SK-N-SH (cell line): ENCODE measurements at regions not wholly inside any gene's neighbourhood (a gene's known extent, or its start where the extent isn't known, plus 50 kb on each side); places are given as distances from the start of the nearest gene placed in this dataset.

ENCODE experiments used
- CTCF ChIA-PET: fragments of 300-600, 350-600 bp; formaldehyde crosslinking; extraction: SDS; loops from one replicate; lab custom pipeline; 2021; lab: Yijun Ruan, JAX
- POLR2A ChIA-PET: fragments of 350-600 bp; sonication (Branson Sonifier 250); formaldehyde crosslinking; extraction: SDS; loops from one replicate; lab custom pipeline; 2020; ENCODE audit warnings: antibody characterized with exemption, inconsistent platforms; lab: Yijun Ruan, JAX
- DNase-seq: peaks from one replicate; pipeline ENCODE4 v3.0.0; 2012
- H2AFZ ChIP-seq: fragments of 200-600 bp; sonication (generic); 2 replicates; pipeline ENCODE4 v1.8.1; 2016; ENCODE audit warnings: antibody characterized with exemption, mild to moderate bottlenecking, low read depth
- H3F3A ChIP-seq: fragments of 200-600 bp; sonication (generic); replicated peaks from 2 replicates; pipeline ENCODE3; 2016; ENCODE audit warnings: antibody characterized with exemption, mild to moderate bottlenecking; ENCODE audit not compliant: insufficient read depth
- H3K27ac ChIP-seq, 2 experiments: fragments of 200-500 bp in 1 of 2; fragments of 200-600 bp in 1 of 2; sonication (Bioruptor generic) in 1 of 2; sonication (generic), shearing (Covaris generic) in 1 of 2; 2 replicates each; pipeline versions ENCODE4 v1.5.1 to v1.6.1; 2014 to 2016; ENCODE audit warnings: low read depth in 2 of 2, inconsistent platforms in 1 of 2, low read length in 1 of 2, mild to moderate bottlenecking in 1 of 2, mixed read lengths in 1 of 2
- H3K27me3 ChIP-seq: fragments of 200-600 bp; sonication (generic), shearing (Covaris generic); 2 replicates; pipeline ENCODE4 v1.6.1; 2016; ENCODE audit warnings: mixed run types; ENCODE audit not compliant: insufficient read depth
- H3K36me3 ChIP-seq, 2 experiments: fragments of 200-500 bp in 1 of 2; fragments of 200-600 bp in 1 of 2; sonication (Bioruptor generic) in 1 of 2; sonication (generic) in 1 of 2; replicated peaks in 1 of 2; 2 replicates each; pipeline versions ENCODE3 to v1.5.1; 2014 to 2016; ENCODE audit warnings: low read length in 1 of 2, mild to moderate bottlenecking in 1 of 2; ENCODE audit not compliant: insufficient read depth in 2 of 2, control insufficient read depth in 1 of 2
- H3K4me1 ChIP-seq, 2 experiments: fragments of 200-500 bp in 1 of 2; fragments of 200-600 bp in 1 of 2; sonication (Bioruptor generic) in 1 of 2; sonication (generic), shearing (Covaris generic) in 1 of 2; 2 replicates each; pipeline versions ENCODE4 v1.5.1 to v1.6.1; 2014 to 2016; ENCODE audit warnings: low read depth in 1 of 2, low read length in 1 of 2, mixed run types in 1 of 2; ENCODE audit not compliant: insufficient read depth in 2 of 2, control insufficient read depth in 1 of 2
- H3K4me2 ChIP-seq: fragments of 200-600 bp; sonication (generic), shearing (Covaris generic); 2 replicates; pipeline ENCODE4 v1.6.1; 2017; ENCODE audit warnings: mixed run types
- H3K4me3 ChIP-seq, 2 experiments: fragments of 200-500 bp in 1 of 2; fragments of 200-600 bp in 1 of 2; sonication (Bioruptor generic) in 1 of 2; sonication (generic), shearing (Covaris generic) in 1 of 2; 2 replicates each; pipeline versions ENCODE4 v1.5.1 to v1.8.1; 2014 to 2016; ENCODE audit warnings: low read depth in 2 of 2, inconsistent platforms in 1 of 2, low read length in 1 of 2, mild to moderate bottlenecking in 1 of 2, mixed read lengths in 1 of 2, moderate library complexity in 1 of 2
- H3K79me2 ChIP-seq: fragments of 200-600 bp; sonication (generic); 2 replicates; pipeline ENCODE4 v1.8.1; 2017; ENCODE audit warnings: mild to moderate bottlenecking; ENCODE audit not compliant: insufficient read depth
- H3K9ac ChIP-seq: fragments of 200-600 bp; sonication (generic); 2 replicates; pipeline ENCODE4 v1.6.1; 2017; ENCODE audit warnings: mixed run types
- H3K9me2 ChIP-seq: fragments of 200-600 bp; sonication (generic); 2 replicates; pipeline ENCODE4 v1.6.1; 2017; ENCODE audit warnings: mixed run types
- H3K9me3 ChIP-seq: fragments of 200-600 bp; sonication (generic); 2 replicates; pipeline ENCODE4 v1.6.1; 2017; ENCODE audit warnings: mixed run types, mild to moderate bottlenecking, moderate library complexity
- H4K20me1 ChIP-seq: fragments of 200-600 bp; sonication (generic); 2 replicates; pipeline ENCODE4 v1.6.1; 2017; ENCODE audit warnings: mild to moderate bottlenecking, mixed run types; ENCODE audit not compliant: insufficient read depth
- FOSL2 ChIP-seq: IDR thresholded peaks from 2 replicates; pipeline ENCODE4 v1.4.0; 2012; ENCODE audit warnings: low read depth, mild to moderate bottlenecking, moderate library complexity, borderline replicate concordance
- FOXJ3 ChIP-seq: sonication (generic); formaldehyde crosslinking; IDR thresholded peaks from 2 replicates; pipeline ENCODE4 v1.5.1; 2020; ENCODE audit warnings: mild to moderate bottlenecking, missing genetic modification reagents
- GABPA ChIP-seq: IDR thresholded peaks from 2 replicates; pipeline ENCODE4 v1.4.0; 2012; ENCODE audit warnings: low read depth, mild to moderate bottlenecking
- JUND ChIP-seq: IDR thresholded peaks from 2 replicates; pipeline ENCODE4 v1.4.0; 2012
- MEF2A ChIP-seq: IDR thresholded peaks from 2 replicates; pipeline ENCODE4 v1.4.0; 2012; ENCODE audit warnings: low read depth, borderline replicate concordance
- MXI1 ChIP-seq: IDR thresholded peaks from 2 replicates; pipeline ENCODE4 v1.6.1; 2012; ENCODE audit warnings: mild to moderate bottlenecking, low read depth, low read length, improper control_type of control experiment
- RCOR1 ChIP-seq: fragments of 150-350 bp; IDR thresholded peaks from 2 replicates; pipeline ENCODE4 v1.6.1; 2017; ENCODE audit warnings: antibody characterized with exemption, low read length
- RFX5 ChIP-seq: IDR thresholded peaks from 2 replicates; pipeline ENCODE4 v1.6.1; 2012; ENCODE audit warnings: mild to moderate bottlenecking, improper control_type of control experiment, low read length
- SIN3A ChIP-seq: IDR thresholded peaks from 2 replicates; pipeline ENCODE4 v1.6.1; 2012; ENCODE audit warnings: low read depth, mild to moderate bottlenecking, low read length, moderate library complexity, borderline replicate concordance
- SMC3 ChIP-seq: IDR thresholded peaks from 2 replicates; pipeline ENCODE4 v1.6.1; 2012; ENCODE audit warnings: low read depth, low read length, improper control_type of control experiment
- TAF1 ChIP-seq: IDR thresholded peaks from 2 replicates; pipeline ENCODE4 v1.6.1; 2012; ENCODE audit warnings: low read depth, mild to moderate bottlenecking, low read length, moderate library complexity, borderline replicate concordance
- TEAD4 ChIP-seq: IDR thresholded peaks from 2 replicates; pipeline ENCODE4 v1.4.0; 2012; ENCODE audit warnings: mild to moderate bottlenecking, borderline replicate concordance; ENCODE audit not compliant: insufficient read depth
- USF1 ChIP-seq: IDR thresholded peaks from 2 replicates; pipeline ENCODE4 v1.4.0; 2012; ENCODE audit warnings: low read depth, borderline replicate concordance
- YY1 ChIP-seq: IDR thresholded peaks from 2 replicates; pipeline ENCODE4 v1.4.0; 2012; ENCODE audit warnings: low read depth, mild to moderate bottlenecking
- WGBS: methylation state at CpG from one replicate; pipeline ENCODE4 v1.1.6; 2017; ENCODE audit warnings: low lambda C conversion rate; 5-methylcytosine and 5-hydroxymethylcytosine counted together
- TF ChIP-seq, protein P1 (sequence below): IDR thresholded peaks from 2 replicates; pipeline ENCODE4 v1.4.0; 2012; ENCODE audit warnings: low read depth, borderline replicate concordance
- TF ChIP-seq, protein P2 (sequence below): fragments of 200-600 bp; sonication (generic); IDR thresholded peaks from 2 replicates; pipeline ENCODE4 v1.6.1; 2017; ENCODE audit warnings: antibody characterized with exemption, mild to moderate bottlenecking, moderate library complexity

DNA sequence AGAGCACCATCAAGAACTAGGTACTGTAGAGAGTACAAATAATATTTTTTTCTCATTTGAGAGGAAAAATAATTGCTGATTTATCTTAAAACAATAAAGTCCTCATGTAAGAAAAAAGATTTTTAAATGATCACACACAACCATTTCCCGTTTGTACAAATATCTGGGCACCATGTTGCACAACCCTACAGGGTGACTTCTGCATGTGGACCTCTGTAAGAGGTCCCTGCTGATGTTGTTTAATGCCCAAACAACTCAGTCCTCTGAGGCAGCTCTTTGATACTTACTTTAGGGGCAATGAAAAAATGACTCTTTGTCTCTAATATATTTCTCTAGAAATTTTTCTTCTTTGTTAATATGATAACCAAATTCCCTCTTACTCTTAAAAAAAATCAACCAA lies 168.1 kb upstream of the SATB1 start:
- ChIA-PET POLR2A (no interaction called here), CTCF (no interaction called here)
- Histone ChIP-seq H2AFZ (no peak overlapping the region), H3K4me1 (no peaks in the 10 kb centered on the region), H3K9me2 (no peaks in the 10 kb centered on the region), H3K9me3 (no peaks in the 10 kb centered on the region), H3K4me3 (no peak overlapping the region), H3K27ac (no peak overlapping the region), H3F3A (no peaks in the 10 kb centered on the region), H3K27me3 (no peaks in the 10 kb centered on the region), H3K9ac (no peak overlapping the region), H3K79me2 (no peaks in the 10 kb centered on the region), H3K36me3 (no peaks in the 10 kb centered on the region), H4K20me1 (no peaks in the 10 kb centered on the region), H3K4me2 (no peak overlapping the region)
- no peak for DNase-seq
- WGBS: 19% methylated on average over 1 of the region's 1 CpG
- TF ChIP-seq RCOR1 (no peak), FOSL2 (no peak)

DNA sequence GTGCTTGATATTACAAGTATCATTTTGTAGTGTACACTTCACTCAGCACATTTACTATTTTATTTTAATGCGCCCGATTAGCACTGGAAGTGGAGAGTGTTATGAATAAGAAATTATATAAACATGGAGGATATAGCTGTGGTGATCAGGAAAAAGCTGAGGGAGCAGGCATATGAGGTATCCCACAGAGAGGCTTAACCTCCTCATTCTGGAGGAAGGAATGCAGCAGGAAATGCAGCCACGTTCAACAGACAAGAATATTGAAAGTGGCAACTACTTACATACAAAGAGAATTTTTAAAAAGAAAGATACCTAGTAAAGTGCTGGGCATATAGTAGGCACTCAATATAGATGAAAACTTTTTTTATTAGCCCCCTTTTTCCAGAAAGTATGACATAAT lies 166.0 kb upstream of the SATB1 start:
- Histone ChIP-seq H3K27me3 (no peaks in the 10 kb centered on the region), H4K20me1 (no peaks in the 10 kb centered on the region), H3K36me3 (no peaks in the 10 kb centered on the region), H2AFZ (no peak overlapping the region), H3K9me2 (no peaks in the 10 kb centered on the region), H3K4me1 (no peaks in the 10 kb centered on the region), H3F3A (no peaks in the 10 kb centered on the region), H3K4me3 (no peak overlapping the region), H3K27ac (no peak overlapping the region), H3K4me2 (no peak overlapping the region), H3K9ac (no peak overlapping the region), H3K9me3 (no peaks in the 10 kb centered on the region), H3K79me2 (no peaks in the 10 kb centered on the region)
- CTCF ChIA-PET: no interaction called here
- TF ChIP-seq TEAD4 (no peak), USF1 (no peak), YY1 (no peak), MEF2A (no peak), SIN3A (no peak), RCOR1 (no peak), GABPA (no peak), TAF1 (no peak), RFX5 (no peak), JUND (no peak), FOXJ3 (CRISPR knock-in tag) (no peak), SMC3 (no peak), MXI1 (no peak)
- TF ChIP-seq, protein P1, sequence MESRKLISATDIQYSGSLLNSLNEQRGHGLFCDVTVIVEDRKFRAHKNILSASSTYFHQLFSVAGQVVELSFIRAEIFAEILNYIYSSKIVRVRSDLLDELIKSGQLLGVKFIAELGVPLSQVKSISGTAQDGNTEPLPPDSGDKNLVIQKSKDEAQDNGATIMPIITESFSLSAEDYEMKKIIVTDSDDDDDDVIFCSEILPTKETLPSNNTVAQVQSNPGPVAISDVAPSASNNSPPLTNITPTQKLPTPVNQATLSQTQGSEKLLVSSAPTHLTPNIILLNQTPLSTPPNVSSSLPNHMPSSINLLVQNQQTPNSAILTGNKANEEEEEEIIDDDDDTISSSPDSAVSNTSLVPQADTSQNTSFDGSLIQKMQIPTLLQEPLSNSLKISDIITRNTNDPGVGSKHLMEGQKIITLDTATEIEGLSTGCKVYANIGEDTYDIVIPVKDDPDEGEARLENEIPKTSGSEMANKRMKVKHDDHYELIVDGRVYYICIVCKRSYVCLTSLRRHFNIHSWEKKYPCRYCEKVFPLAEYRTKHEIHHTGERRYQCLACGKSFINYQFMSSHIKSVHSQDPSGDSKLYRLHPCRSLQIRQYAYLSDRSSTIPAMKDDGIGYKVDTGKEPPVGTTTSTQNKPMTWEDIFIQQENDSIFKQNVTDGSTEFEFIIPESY: no peak
- TF ChIP-seq, protein P2, sequence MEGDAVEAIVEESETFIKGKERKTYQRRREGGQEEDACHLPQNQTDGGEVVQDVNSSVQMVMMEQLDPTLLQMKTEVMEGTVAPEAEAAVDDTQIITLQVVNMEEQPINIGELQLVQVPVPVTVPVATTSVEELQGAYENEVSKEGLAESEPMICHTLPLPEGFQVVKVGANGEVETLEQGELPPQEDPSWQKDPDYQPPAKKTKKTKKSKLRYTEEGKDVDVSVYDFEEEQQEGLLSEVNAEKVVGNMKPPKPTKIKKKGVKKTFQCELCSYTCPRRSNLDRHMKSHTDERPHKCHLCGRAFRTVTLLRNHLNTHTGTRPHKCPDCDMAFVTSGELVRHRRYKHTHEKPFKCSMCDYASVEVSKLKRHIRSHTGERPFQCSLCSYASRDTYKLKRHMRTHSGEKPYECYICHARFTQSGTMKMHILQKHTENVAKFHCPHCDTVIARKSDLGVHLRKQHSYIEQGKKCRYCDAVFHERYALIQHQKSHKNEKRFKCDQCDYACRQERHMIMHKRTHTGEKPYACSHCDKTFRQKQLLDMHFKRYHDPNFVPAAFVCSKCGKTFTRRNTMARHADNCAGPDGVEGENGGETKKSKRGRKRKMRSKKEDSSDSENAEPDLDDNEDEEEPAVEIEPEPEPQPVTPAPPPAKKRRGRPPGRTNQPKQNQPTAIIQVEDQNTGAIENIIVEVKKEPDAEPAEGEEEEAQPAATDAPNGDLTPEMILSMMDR: no peak
- DNase-seq: no peak
- 45% methylated on average over 3 of the region's 3 CpGs for WGBS
- POLR2A ChIA-PET: no interaction called here
